MM.1S (cell line): ENCODE measurements at regions not wholly inside any gene's neighbourhood (a gene's known extent, or its start where the extent isn't known, plus 50 kb on each side); places are given as distances from the start of the nearest gene placed in this dataset.

Experiments used
- EZH2 ChIP-seq: fragments of 300-600 bp; sonication (generic); optimal IDR thresholded peaks from 2 replicates; pipeline ENCODE3; 2017; ENCODE audit warnings: low read depth, mild to moderate bottlenecking, antibody characterized with exemption, low read length, mixed read lengths
- EZH2phosphoT487 ChIP-seq: fragments of 300-600 bp; sonication (generic); IDR thresholded peaks from 2 replicates; pipeline ENCODE4 v1.6.1; 2018; ENCODE audit warnings: antibody characterized with exemption, low read length
- TF ChIP-seq, protein P1 (sequence below): fragments of 300-600 bp; sonication (generic); IDR thresholded peaks from 2 replicates; pipeline ENCODE4 v1.5.1; 2016; ENCODE audit warnings: antibody characterized with exemption, low read length, mixed read lengths

DNA sequence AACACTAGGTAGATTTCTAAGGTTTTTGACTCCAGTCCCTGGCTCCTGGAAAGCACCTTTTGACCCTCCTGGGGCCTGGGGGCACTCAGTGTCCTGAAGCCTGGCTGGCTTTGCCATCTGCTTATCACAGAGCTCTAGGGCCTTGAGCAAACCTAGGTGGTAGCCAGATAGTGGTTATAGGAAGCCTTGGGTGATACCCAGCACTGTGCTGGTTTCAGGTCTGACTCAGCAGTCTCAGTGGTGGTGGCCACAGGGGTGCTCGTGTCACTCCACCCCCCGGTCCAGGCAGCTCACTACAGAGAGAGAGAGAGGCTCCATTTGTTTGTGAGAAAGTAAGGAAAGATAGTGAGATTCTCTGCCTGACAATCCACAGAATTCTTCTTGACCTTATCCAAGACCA, 195.8 kb upstream of the ZFP42 start:
- TF ChIP-seq, protein P1, sequence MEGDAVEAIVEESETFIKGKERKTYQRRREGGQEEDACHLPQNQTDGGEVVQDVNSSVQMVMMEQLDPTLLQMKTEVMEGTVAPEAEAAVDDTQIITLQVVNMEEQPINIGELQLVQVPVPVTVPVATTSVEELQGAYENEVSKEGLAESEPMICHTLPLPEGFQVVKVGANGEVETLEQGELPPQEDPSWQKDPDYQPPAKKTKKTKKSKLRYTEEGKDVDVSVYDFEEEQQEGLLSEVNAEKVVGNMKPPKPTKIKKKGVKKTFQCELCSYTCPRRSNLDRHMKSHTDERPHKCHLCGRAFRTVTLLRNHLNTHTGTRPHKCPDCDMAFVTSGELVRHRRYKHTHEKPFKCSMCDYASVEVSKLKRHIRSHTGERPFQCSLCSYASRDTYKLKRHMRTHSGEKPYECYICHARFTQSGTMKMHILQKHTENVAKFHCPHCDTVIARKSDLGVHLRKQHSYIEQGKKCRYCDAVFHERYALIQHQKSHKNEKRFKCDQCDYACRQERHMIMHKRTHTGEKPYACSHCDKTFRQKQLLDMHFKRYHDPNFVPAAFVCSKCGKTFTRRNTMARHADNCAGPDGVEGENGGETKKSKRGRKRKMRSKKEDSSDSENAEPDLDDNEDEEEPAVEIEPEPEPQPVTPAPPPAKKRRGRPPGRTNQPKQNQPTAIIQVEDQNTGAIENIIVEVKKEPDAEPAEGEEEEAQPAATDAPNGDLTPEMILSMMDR, result no peak
- TF ChIP-seq EZH2 (no peak), EZH2phosphoT487 (no peak)
